ENCODE measurements at regions not wholly inside any gene's neighbourhood (a gene's known extent, or its start where the extent isn't known, plus 50 kb on each side); places are given as distances from the start of the nearest gene placed in this dataset.

DNA sequence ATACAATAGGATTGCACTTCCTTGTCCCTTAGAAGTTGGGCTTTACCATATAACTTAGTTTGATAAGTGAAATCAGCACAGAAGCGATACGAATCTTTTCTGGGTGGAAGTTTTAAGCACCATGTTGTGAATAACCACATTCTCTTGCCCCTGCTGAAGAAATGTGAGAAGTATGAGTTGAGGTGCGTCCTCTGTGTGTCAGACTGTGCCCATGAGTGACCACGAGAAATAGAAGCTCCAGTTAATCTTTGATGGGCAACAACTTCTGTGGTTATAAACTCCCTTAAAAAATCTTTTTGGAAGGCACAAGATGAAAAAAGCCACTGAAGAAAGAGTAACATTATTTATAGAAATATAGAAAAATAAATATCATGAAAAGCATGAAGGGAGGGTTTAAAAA, 668.2 kb downstream of the DTWD2 start:
- POLR2A ChIA-PET, result no interaction called here
- CTCF ChIA-PET, result no interaction called here
- ATAC-seq, result no peak

DNA sequence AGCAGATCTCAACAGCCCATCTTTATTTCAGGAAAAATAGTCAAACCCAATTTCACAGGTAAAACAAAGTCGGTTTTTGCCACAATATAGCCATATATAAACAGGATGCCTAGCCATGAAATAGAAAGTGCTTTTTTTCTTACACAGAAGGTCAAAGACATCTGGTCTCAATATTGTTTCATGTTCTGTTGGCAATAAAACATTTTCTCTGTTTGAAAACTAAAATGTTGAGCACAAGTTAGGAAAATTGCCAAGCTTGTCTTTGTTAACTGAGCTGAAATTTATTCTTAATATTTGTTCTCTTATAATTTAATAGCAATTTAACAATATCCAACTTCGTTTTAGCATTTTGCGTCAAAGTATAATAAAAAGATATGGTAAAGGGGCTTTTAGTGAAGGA, 673.4 kb downstream of the DTWD2 start:
- H3K27me3 Mint-ChIP-seq (ENCODE audit: low read depth), result no peaks in the 10 kb centered on the region
- no peak for DNase-seq (ENCODE audit: low spot score)
- CTCF ChIA-PET, result no interaction called here
- no peak overlapping the region for H3K4me3 Mint-ChIP-seq
- H3K36me3 Mint-ChIP-seq, result no peaks in the 10 kb centered on the region
- H3K9me3 Mint-ChIP-seq, result no peaks in the 10 kb centered on the region
- ATAC-seq, result no peak
- no peak overlapping the region for H3K27ac Mint-ChIP-seq
- H3K4me1 Mint-ChIP-seq, result peaks cover 19% of the 10 kb centered on the region
- POLR2A ChIA-PET, result no interaction called here
- TF ChIP-seq ZNF396 (CRISPR knock-in tag; IDR thresholded peaks at IDR 0.05; ENCODE audit: borderline replicate concordance), result no peak
- TF ChIP-seq, protein P1, sequence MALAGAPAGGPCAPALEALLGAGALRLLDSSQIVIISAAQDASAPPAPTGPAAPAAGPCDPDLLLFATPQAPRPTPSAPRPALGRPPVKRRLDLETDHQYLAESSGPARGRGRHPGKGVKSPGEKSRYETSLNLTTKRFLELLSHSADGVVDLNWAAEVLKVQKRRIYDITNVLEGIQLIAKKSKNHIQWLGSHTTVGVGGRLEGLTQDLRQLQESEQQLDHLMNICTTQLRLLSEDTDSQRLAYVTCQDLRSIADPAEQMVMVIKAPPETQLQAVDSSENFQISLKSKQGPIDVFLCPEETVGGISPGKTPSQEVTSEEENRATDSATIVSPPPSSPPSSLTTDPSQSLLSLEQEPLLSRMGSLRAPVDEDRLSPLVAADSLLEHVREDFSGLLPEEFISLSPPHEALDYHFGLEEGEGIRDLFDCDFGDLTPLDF (CRISPR knock-in tag; IDR thresholded peaks at IDR 0.05), result no peak
- TF ChIP-seq EMX1 (CRISPR knock-in tag; IDR thresholded peaks at IDR 0.05), result no peak
- no peak for TF ChIP-seq CREB1 (CRISPR knock-in tag; IDR thresholded peaks at IDR 0.05)
- TF ChIP-seq, protein P2, sequence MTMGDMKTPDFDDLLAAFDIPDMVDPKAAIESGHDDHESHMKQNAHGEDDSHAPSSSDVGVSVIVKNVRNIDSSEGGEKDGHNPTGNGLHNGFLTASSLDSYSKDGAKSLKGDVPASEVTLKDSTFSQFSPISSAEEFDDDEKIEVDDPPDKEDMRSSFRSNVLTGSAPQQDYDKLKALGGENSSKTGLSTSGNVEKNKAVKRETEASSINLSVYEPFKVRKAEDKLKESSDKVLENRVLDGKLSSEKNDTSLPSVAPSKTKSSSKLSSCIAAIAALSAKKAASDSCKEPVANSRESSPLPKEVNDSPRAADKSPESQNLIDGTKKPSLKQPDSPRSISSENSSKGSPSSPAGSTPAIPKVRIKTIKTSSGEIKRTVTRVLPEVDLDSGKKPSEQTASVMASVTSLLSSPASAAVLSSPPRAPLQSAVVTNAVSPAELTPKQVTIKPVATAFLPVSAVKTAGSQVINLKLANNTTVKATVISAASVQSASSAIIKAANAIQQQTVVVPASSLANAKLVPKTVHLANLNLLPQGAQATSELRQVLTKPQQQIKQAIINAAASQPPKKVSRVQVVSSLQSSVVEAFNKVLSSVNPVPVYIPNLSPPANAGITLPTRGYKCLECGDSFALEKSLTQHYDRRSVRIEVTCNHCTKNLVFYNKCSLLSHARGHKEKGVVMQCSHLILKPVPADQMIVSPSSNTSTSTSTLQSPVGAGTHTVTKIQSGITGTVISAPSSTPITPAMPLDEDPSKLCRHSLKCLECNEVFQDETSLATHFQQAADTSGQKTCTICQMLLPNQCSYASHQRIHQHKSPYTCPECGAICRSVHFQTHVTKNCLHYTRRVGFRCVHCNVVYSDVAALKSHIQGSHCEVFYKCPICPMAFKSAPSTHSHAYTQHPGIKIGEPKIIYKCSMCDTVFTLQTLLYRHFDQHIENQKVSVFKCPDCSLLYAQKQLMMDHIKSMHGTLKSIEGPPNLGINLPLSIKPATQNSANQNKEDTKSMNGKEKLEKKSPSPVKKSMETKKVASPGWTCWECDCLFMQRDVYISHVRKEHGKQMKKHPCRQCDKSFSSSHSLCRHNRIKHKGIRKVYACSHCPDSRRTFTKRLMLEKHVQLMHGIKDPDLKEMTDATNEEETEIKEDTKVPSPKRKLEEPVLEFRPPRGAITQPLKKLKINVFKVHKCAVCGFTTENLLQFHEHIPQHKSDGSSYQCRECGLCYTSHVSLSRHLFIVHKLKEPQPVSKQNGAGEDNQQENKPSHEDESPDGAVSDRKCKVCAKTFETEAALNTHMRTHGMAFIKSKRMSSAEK (CRISPR knock-in tag; IDR thresholded peaks at IDR 0.05; ENCODE audit: borderline replicate concordance), result no peak
- TF ChIP-seq PRRX2 (CRISPR knock-in tag; IDR thresholded peaks at IDR 0.05), result no peak
- no peak for TF ChIP-seq HMGA2 (CRISPR knock-in tag; IDR thresholded peaks at IDR 0.05)
- TF ChIP-seq ZNF232 (CRISPR knock-in tag; IDR thresholded peaks at IDR 0.05), result no peak
- TF ChIP-seq, protein P3, sequence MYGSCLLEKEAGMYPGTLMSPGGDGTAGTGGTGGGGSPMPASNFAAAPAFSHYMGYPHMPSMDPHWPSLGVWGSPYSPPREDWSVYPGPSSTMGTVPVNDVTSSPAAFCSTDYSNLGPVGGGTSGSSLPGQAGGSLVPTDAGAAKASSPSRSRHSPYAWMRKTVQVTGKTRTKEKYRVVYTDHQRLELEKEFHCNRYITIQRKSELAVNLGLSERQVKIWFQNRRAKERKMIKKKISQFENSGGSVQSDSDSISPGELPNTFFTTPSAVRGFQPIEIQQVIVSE (CRISPR knock-in tag; IDR thresholded peaks at IDR 0.05; ENCODE audit: borderline replicate concordance), result no peak
- TF ChIP-seq NFATC4 (CRISPR knock-in tag; IDR thresholded peaks at IDR 0.05), result no peak
- no peak for TF ChIP-seq NR2C2 (CRISPR knock-in tag; IDR thresholded peaks at IDR 0.05)
- no peak for TF ChIP-seq NR1H2 (CRISPR knock-in tag; IDR thresholded peaks at IDR 0.05)
- TF ChIP-seq, protein P4, sequence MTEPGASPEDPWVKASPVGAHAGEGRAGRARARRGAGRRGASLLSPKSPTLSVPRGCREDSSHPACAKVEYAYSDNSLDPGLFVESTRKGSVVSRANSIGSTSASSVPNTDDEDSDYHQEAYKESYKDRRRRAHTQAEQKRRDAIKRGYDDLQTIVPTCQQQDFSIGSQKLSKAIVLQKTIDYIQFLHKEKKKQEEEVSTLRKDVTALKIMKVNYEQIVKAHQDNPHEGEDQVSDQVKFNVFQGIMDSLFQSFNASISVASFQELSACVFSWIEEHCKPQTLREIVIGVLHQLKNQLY (CRISPR knock-in tag; IDR thresholded peaks at IDR 0.05), result no peak
- TF ChIP-seq NR3C1 (CRISPR knock-in tag; conservative IDR thresholded peaks at IDR 0.05; ENCODE audit: low read depth), result no peak
- TF ChIP-seq, protein P5, sequence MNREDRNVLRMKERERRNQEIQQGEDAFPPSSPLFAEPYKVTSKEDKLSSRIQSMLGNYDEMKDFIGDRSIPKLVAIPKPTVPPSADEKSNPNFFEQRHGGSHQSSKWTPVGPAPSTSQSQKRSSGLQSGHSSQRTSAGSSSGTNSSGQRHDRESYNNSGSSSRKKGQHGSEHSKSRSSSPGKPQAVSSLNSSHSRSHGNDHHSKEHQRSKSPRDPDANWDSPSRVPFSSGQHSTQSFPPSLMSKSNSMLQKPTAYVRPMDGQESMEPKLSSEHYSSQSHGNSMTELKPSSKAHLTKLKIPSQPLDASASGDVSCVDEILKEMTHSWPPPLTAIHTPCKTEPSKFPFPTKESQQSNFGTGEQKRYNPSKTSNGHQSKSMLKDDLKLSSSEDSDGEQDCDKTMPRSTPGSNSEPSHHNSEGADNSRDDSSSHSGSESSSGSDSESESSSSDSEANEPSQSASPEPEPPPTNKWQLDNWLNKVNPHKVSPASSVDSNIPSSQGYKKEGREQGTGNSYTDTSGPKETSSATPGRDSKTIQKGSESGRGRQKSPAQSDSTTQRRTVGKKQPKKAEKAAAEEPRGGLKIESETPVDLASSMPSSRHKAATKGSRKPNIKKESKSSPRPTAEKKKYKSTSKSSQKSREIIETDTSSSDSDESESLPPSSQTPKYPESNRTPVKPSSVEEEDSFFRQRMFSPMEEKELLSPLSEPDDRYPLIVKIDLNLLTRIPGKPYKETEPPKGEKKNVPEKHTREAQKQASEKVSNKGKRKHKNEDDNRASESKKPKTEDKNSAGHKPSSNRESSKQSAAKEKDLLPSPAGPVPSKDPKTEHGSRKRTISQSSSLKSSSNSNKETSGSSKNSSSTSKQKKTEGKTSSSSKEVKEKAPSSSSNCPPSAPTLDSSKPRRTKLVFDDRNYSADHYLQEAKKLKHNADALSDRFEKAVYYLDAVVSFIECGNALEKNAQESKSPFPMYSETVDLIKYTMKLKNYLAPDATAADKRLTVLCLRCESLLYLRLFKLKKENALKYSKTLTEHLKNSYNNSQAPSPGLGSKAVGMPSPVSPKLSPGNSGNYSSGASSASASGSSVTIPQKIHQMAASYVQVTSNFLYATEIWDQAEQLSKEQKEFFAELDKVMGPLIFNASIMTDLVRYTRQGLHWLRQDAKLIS (CRISPR knock-in tag; IDR thresholded peaks at IDR 0.05; ENCODE audit: borderline replicate concordance), result no peak
- TF ChIP-seq, protein P6, sequence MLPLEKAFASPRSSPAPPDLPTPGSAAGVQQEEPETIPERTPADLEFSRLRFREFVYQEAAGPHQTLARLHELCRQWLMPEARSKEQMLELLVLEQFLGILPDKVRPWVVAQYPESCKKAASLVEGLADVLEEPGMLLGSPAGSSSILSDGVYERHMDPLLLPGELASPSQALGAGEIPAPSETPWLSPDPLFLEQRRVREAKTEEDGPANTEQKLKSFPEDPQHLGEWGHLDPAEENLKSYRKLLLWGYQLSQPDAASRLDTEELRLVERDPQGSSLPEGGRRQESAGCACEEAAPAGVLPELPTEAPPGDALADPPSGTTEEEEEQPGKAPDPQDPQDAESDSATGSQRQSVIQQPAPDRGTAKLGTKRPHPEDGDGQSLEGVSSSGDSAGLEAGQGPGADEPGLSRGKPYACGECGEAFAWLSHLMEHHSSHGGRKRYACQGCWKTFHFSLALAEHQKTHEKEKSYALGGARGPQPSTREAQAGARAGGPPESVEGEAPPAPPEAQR (CRISPR knock-in tag; IDR thresholded peaks at IDR 0.05), result no peak
- TF ChIP-seq, protein P7, sequence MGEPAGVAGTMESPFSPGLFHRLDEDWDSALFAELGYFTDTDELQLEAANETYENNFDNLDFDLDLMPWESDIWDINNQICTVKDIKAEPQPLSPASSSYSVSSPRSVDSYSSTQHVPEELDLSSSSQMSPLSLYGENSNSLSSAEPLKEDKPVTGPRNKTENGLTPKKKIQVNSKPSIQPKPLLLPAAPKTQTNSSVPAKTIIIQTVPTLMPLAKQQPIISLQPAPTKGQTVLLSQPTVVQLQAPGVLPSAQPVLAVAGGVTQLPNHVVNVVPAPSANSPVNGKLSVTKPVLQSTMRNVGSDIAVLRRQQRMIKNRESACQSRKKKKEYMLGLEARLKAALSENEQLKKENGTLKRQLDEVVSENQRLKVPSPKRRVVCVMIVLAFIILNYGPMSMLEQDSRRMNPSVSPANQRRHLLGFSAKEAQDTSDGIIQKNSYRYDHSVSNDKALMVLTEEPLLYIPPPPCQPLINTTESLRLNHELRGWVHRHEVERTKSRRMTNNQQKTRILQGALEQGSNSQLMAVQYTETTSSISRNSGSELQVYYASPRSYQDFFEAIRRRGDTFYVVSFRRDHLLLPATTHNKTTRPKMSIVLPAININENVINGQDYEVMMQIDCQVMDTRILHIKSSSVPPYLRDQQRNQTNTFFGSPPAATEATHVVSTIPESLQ (CRISPR knock-in tag; IDR thresholded peaks at IDR 0.05), result no peak
- no peak for TF ChIP-seq SMAD4 (CRISPR knock-in tag; IDR thresholded peaks at IDR 0.05)

More for the DNA sequence above, 668.2 kb downstream of the DTWD2 start:
- Mint-ChIP-seq H3K27ac (no peak overlapping the region), H3K4me3 (no peak overlapping the region), H3K9me3 (peaks cover 30% of the 10 kb centered on the region), H3K4me1 (0 out of 2 replicates have a peak, but pooled peaks cover 4% of the 10 kb centered on the region), H3K36me3 (peaks cover 17% of the 10 kb centered on the region), H3K27me3 (ENCODE audit: low read depth) (no peaks in the 10 kb centered on the region; the same call in 1 of the 2 replicates)
- TF ChIP-seq ZNF138 (CRISPR knock-in tag; conservative IDR thresholded peaks at IDR 0.05) (no peak), PRRX2 (CRISPR knock-in tag; IDR thresholded peaks at IDR 0.05) (no peak)
- DNase-seq (ENCODE audit: low spot score), result no peak
